AG04449 (cell line): ENCODE measurements at regions not wholly inside any gene's neighbourhood (a gene's known extent, or its start where the extent isn't known, plus 50 kb on each side); places are given as distances from the start of the nearest gene placed in this dataset.
"Not testable (repeated sequence)": the region's sequence is repeated elsewhere in the genome, so short reads cannot be mapped to it uniquely, and the experiment has no call there.

Source experiments
- CTCF ChIA-PET: fragments of 350-600 bp; formaldehyde crosslinking; extraction: SDS; loops from one replicate; lab custom pipeline; 2021; ENCODE audit warnings: antibody characterized with exemption; lab: Yijun Ruan, JAX
- POLR2A ChIA-PET: fragments of 400-600, 350-600 bp; formaldehyde crosslinking; extraction: SDS; loops from one replicate; lab custom pipeline; 2020; ENCODE audit warnings: antibody characterized with exemption, inconsistent platforms; lab: Yijun Ruan, JAX
- DNase-seq: peaks from one replicate; pipeline ENCODE4 v3.0.0-alpha.2; 2010; ENCODE audit warnings: low read depth, low spot score
- H3K4me3 ChIP-seq: 2 replicates; pipeline ENCODE4 v1.5.1; 2011; ENCODE audit warnings: low read depth, mild to moderate bottlenecking, control low read depth, low read length

- CTCF ChIA-PET, H3K4me3 ChIP-seq, DNase-seq: not testable (repeated sequence)
- POLR2A ChIA-PET, result interaction anchor here (0.6 kb wide), 1 partner anchor 22 kb away, joined by 5 read pairs; no protein-coding TSS in a partner anchor
Measured at GRCh38 chr16:21542491-21543124, 56.8 kb upstream of the METTL9 start.

- POLR2A ChIA-PET, result interaction anchor here (0.6 kb wide), 1 partner anchor 23 kb away, joined by 5 read pairs; no protein-coding TSS in a partner anchor
- DNase-seq, H3K4me3 ChIP-seq, CTCF ChIA-PET: not testable (repeated sequence)
Measured at GRCh38 chr16:21543151-21543836, 56.1 kb upstream of the METTL9 start.

- H3K4me3 ChIP-seq, DNase-seq, CTCF ChIA-PET, POLR2A ChIA-PET: not testable (repeated sequence)
Measured at GRCh38 chr16:21545664-21546326, 53.6 kb upstream of the METTL9 start.

GRCh38 chr16:21549396-21549795 lies 50.0 kb upstream of the METTL9 start:
- CTCF ChIA-PET, H3K4me3 ChIP-seq, POLR2A ChIA-PET, DNase-seq: not testable (repeated sequence)
